Osteoblast (primary cell): ENCODE measurements at regions not wholly inside any gene's neighbourhood (a gene's known extent, or its start where the extent isn't known, plus 50 kb on each side); places are given as distances from the start of the nearest gene placed in this dataset.

Source experiments
- DNase-seq: peaks from one replicate; pipeline ENCODE4 v3.0.0; 2011; ENCODE audit warnings: low spot score, mixed read lengths; ENCODE audit not compliant: insufficient read length; ENCODE audit errors: missing footprints
- H2AFZ ChIP-seq: 2 replicates; pipeline ENCODE4 v1.6.0; 2011; ENCODE audit warnings: mild to moderate bottlenecking, low read length
- H3K27ac ChIP-seq: 2 replicates; pipeline ENCODE4 v1.5.1; 2011; ENCODE audit warnings: mild to moderate bottlenecking, low read depth, low read length, moderate library complexity
- H3K27me3 ChIP-seq: 2 replicates; pipeline ENCODE4 v1.6.0; 2012; ENCODE audit warnings: mild to moderate bottlenecking, control low read depth, inconsistent platforms, low read length, moderate library complexity; ENCODE audit not compliant: insufficient read depth
- H3K36me3 ChIP-seq: 2 replicates; pipeline ENCODE4 v1.5.1; 2011; ENCODE audit warnings: mild to moderate bottlenecking, low read length, control low read depth, moderate library complexity; ENCODE audit not compliant: insufficient read depth
- H3K4me1 ChIP-seq: 2 replicates; pipeline ENCODE4 v1.5.1; 2011; ENCODE audit warnings: mild to moderate bottlenecking, low read length, control low read depth, moderate library complexity; ENCODE audit not compliant: insufficient read depth
- H3K4me2 ChIP-seq: 2 replicates; pipeline ENCODE4 v1.6.0; 2011; ENCODE audit warnings: mild to moderate bottlenecking, low read length; ENCODE audit not compliant: insufficient read depth
- H3K4me3 ChIP-seq: fragments of 200-600 bp; sonication (generic); 3 replicates; pipeline ENCODE4 v1.5.1; 2012; ENCODE audit warnings: mild to moderate bottlenecking, low read length, inconsistent platforms; ENCODE audit not compliant: insufficient read depth
- H3K79me2 ChIP-seq: 2 replicates; pipeline ENCODE4 v1.6.0; 2012; ENCODE audit warnings: mild to moderate bottlenecking, low read length, control low read depth, inconsistent platforms; ENCODE audit not compliant: insufficient read depth
- H3K9me3 ChIP-seq: 2 replicates; pipeline ENCODE4 v1.5.1; 2011; ENCODE audit warnings: low read depth, low read length, control low read depth
- H4K20me1 ChIP-seq: 2 replicates; pipeline ENCODE4 v1.6.0; 2012; ENCODE audit warnings: mild to moderate bottlenecking, low read length, control low read depth; ENCODE audit not compliant: insufficient read depth
- CTCF ChIP-seq: IDR thresholded peaks from 2 replicates; pipeline ENCODE4 v1.5.1; 2011; ENCODE audit warnings: mild to moderate bottlenecking, low read depth, low read length, moderate library complexity; ENCODE audit errors: extremely low read depth

GRCh38 chr4:37742149-37742548 is 56.0 kb upstream of the RELL1 start:
- H3K4me1 ChIP-seq: no peaks in the 10 kb centered on the region
- no peak overlapping the region for H2AFZ ChIP-seq
- DNase-seq: no peak
- no peaks in the 10 kb centered on the region for H3K9me3 ChIP-seq
- no peaks in the 10 kb centered on the region for H3K79me2 ChIP-seq
- no peak overlapping the region for H3K4me3 ChIP-seq
- H3K4me2 ChIP-seq: no peak overlapping the region
- H3K36me3 ChIP-seq: no peaks in the 10 kb centered on the region
- no peaks in the 10 kb centered on the region for H4K20me1 ChIP-seq
- no peak overlapping the region for H3K27ac ChIP-seq
- no peak for TF ChIP-seq CTCF
- H3K27me3 ChIP-seq: peaks cover 8% of the 10 kb centered on the region

GRCh38 chr4:37741564-37741963 is 55.4 kb upstream of the RELL1 start:
- H3K79me2 ChIP-seq: no peaks in the 10 kb centered on the region
- peaks cover 8% of the 10 kb centered on the region for H3K27me3 ChIP-seq
- H3K36me3 ChIP-seq: no peaks in the 10 kb centered on the region
- peak; percentile 0 for DNase-seq
- H2AFZ ChIP-seq: no peak overlapping the region
- H3K9me3 ChIP-seq: no peaks in the 10 kb centered on the region
- H3K27ac ChIP-seq: no peak overlapping the region
- H3K4me3 ChIP-seq: no peak overlapping the region
- no peaks in the 10 kb centered on the region for H4K20me1 ChIP-seq
- H3K4me2 ChIP-seq: no peak overlapping the region
- H3K4me1 ChIP-seq: no peaks in the 10 kb centered on the region
- TF ChIP-seq CTCF: no peak

- TF ChIP-seq CTCF: no peak
These were observed 54.4 kb upstream of the RELL1 start for GRCh38 chr4:37740546-37740945.

GRCh38 chr4:37737466-37737865 is 51.3 kb upstream of the RELL1 start:
- no peaks in the 10 kb centered on the region for H3K4me1 ChIP-seq
- DNase-seq: peak; percentile 54
- H3K4me3 ChIP-seq: no peak overlapping the region
- no peaks in the 10 kb centered on the region for H3K36me3 ChIP-seq
- no peak overlapping the region for H2AFZ ChIP-seq
- H4K20me1 ChIP-seq: no peaks in the 10 kb centered on the region
- H3K79me2 ChIP-seq: no peaks in the 10 kb centered on the region
- no peaks in the 10 kb centered on the region for H3K9me3 ChIP-seq
- TF ChIP-seq CTCF: no peak
- peak overlapping the region; percentile 6 for H3K4me2 ChIP-seq
- H3K27ac ChIP-seq: no peak overlapping the region
- peaks cover 8% of the 10 kb centered on the region for H3K27me3 ChIP-seq

More at GRCh38 chr4:37740546-37740945, 54.4 kb upstream of the RELL1 start:
- Histone ChIP-seq H3K9me3 (no peaks in the 10 kb centered on the region), H3K27me3 (peaks cover 8% of the 10 kb centered on the region), H2AFZ (no peak overlapping the region), H4K20me1 (no peaks in the 10 kb centered on the region), H3K4me1 (no peaks in the 10 kb centered on the region), H3K36me3 (no peaks in the 10 kb centered on the region), H3K27ac (no peak overlapping the region), H3K79me2 (no peaks in the 10 kb centered on the region), H3K4me3 (no peak overlapping the region), H3K4me2 (no peak overlapping the region)
- peak; percentile 2 for DNase-seq
